Right cardiac atrium (tissue), 5 donors: ENCODE measurements at regions not wholly inside any gene's neighbourhood (a gene's known extent, or its start where the extent isn't known, plus 50 kb on each side); places are given as distances from the start of the nearest gene placed in this dataset.

ENCODE experiments used
- ATAC-seq, 2 donors: fragments of 200-7000 bp; cut with Tn5 transposase; one replicate each; pipeline versions ENCODE4 v1.8.0 to v1.9.1; 2020; ENCODE audit warnings: moderate library complexity in 2 of 2, mild to moderate bottlenecking in 1 of 2
- DNase-seq, 3 donors: peaks; one replicate each; pipeline ENCODE4 v3.0.0-alpha.2; 2020
- H3K27ac ChIP-seq: one replicate; pipeline ENCODE4 v1.5.1; 2013; ENCODE audit warnings: mild to moderate bottlenecking, low read length, control low read depth, moderate library complexity
- H3K27me3 ChIP-seq: one replicate; pipeline ENCODE4 v1.6.1; 2013; ENCODE audit not compliant: control insufficient read depth, insufficient read depth
- H3K4me1 ChIP-seq: one replicate; pipeline ENCODE4 v1.6.1; 2013; ENCODE audit warnings: low read length; ENCODE audit not compliant: control insufficient read depth, insufficient read depth
- H3K4me3 ChIP-seq: one replicate; pipeline ENCODE4 v1.5.1; 2013; ENCODE audit warnings: low read length, control low read depth
- H3K9me3 ChIP-seq: one replicate; pipeline ENCODE4 v1.6.1; 2013; ENCODE audit warnings: low read length; ENCODE audit not compliant: control insufficient read depth
- WGBS: extraction: QIAGEN DNeasy Blood & Tissue Kit; methylation state at CpG from one replicate; pipeline ENCODE4 v1.1.7; 2013; 5-methylcytosine and 5-hydroxymethylcytosine counted together
- intact Hi-C, 4 donors: fragments of 100-400 bp; cut with DNase I; formaldehyde crosslinking; loops; one replicate each; pipeline versions ENCODE4 v1.11.0 to v1.14.0; 2022 to 2023
- donor health status: healthy with polysubstance abuse.
- donor health status: DM: no; HTN: yes; CAD: no.
- donor health status: DM: no; HTN: no; CAD: no.
- donor health status: DM: no; HTN: yes; CAD: no; lungs with severe emphysema.
- donor health status: DM: yes; HTN: yes; CAD: no.

- peaks cover 1% of the 10 kb centered on the region for H3K4me1 ChIP-seq
- intact Hi-C loops, result no loop called here
- H3K9me3 ChIP-seq, result no peaks in the 10 kb centered on the region
- ATAC-seq, result no peak
- H3K27ac ChIP-seq, result no peak overlapping the region
- H3K4me3 ChIP-seq, result no peak overlapping the region
- WGBS, result 94% methylated on average over 9 of the region's 9 CpGs
- H3K27me3 ChIP-seq, result no peaks in the 10 kb centered on the region
- no peak for DNase-seq
These were observed 287.5 kb downstream of the FBXW7 start for GRCh38 chr4:152248347-152248746.

GRCh38 chr4:152247271-152247975, 288.5 kb downstream of the FBXW7 start:
- H3K4me3 ChIP-seq, result no peak overlapping the region
- peak in 1 of 3 donors; percentile 58 for DNase-seq
- H3K9me3 ChIP-seq, result no peaks in the 10 kb centered on the region
- intact Hi-C loops, result no loop called here
- H3K27me3 ChIP-seq, result no peaks in the 10 kb centered on the region
- 81% methylated on average over 19 of the region's 19 CpGs for WGBS
- ATAC-seq, result no peak
- peaks cover 5% of the 10 kb centered on the region for H3K4me1 ChIP-seq
- H3K27ac ChIP-seq, result no peak overlapping the region

GRCh38 chr4:152246659-152247058, 289.2 kb downstream of the FBXW7 start:
- DNase-seq (no peak), ATAC-seq (no peak)
- H3K4me3 ChIP-seq, result no peak overlapping the region
- H3K27ac ChIP-seq, result no peak overlapping the region
- 87% methylated on average over 13 of the region's 13 CpGs for WGBS
- intact Hi-C loops, result no loop called here
- peaks cover 5% of the 10 kb centered on the region for H3K4me1 ChIP-seq
- H3K27me3 ChIP-seq, result no peaks in the 10 kb centered on the region
- H3K9me3 ChIP-seq, result no peaks in the 10 kb centered on the region

GRCh38 chr4:152245680-152246079, 290.2 kb downstream of the FBXW7 start:
- Histone ChIP-seq H3K4me3 (no peak overlapping the region), H3K9me3 (no peaks in the 10 kb centered on the region), H3K4me1 (peaks cover 5% of the 10 kb centered on the region), H3K27me3 (no peaks in the 10 kb centered on the region), H3K27ac (no peak overlapping the region)
- intact Hi-C loops, result no loop called here
- ATAC-seq (no peak), DNase-seq (no peak)
- WGBS, result 63% methylated on average over 1 of the region's 1 CpG

DNA sequence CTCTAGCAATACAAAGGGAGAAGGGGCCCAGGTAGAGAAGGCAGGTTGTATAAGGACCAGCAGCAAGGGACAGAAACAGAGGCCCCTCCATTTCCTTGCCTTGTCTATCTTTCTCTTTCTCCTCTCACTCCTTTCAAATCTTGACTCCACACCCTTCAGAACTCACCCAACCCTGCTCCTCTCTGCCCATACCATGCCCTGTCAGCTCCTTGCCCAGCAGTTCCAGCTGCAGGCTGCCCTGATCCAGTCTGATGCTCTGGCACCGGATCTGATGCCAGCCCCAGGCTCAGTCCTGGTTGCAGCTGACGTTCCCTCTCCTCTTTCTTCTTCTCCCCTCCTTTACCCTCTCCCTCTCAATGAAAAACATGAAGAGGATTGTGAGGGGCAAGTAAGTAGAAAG, 291.2 kb downstream of the FBXW7 start:
- DNase-seq (no peak), ATAC-seq (no peak)
- H3K9me3 ChIP-seq, result no peaks in the 10 kb centered on the region
- intact Hi-C loops, result no loop called here
- no peak overlapping the region for H3K27ac ChIP-seq
- peaks cover 5% of the 10 kb centered on the region for H3K4me1 ChIP-seq
- no peak overlapping the region for H3K4me3 ChIP-seq
- 96% methylated on average over 2 of the region's 2 CpGs for WGBS
- H3K27me3 ChIP-seq, result no peaks in the 10 kb centered on the region

GRCh38 chr4:152243896-152244595, 291.8 kb downstream of the FBXW7 start:
- DNase-seq (peak; percentile 65 to 71 (median 66)), ATAC-seq (peak; percentile 85 to 97)
- H3K9me3 ChIP-seq, result no peaks in the 10 kb centered on the region
- no peak overlapping the region for H3K4me3 ChIP-seq
- H3K27me3 ChIP-seq, result no peaks in the 10 kb centered on the region
- intact Hi-C loops, result no loop called here
- peak overlapping the region; percentile 76 for H3K27ac ChIP-seq
- WGBS, result 39% methylated on average over 11 of the region's 11 CpGs
- H3K4me1 ChIP-seq, result peaks cover 5% of the 10 kb centered on the region

DNA sequence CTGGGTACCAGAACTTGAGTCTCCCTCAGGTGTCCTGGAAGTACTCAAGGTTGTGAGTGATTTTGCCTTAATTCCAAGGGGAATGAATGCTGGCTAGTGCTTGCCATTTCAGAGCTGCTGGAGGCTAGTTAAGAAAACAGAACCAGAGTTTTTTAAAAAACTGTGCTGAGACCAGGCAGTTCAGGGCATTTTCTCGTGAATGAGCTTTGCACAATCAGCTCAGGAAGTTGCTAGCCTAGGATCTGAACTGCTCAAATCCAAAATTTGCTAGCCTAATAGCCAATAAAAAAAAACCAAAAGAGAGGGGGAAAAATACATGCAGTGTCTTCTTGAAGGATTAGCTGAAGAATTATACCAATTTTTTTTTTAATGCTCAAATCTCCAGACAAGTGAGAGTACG, 292.7 kb downstream of the FBXW7 start:
- H3K27ac ChIP-seq, result no peak overlapping the region
- H3K4me3 ChIP-seq, result no peak overlapping the region
- 64% methylated on average over 2 of the region's 2 CpGs for WGBS
- peaks cover 5% of the 10 kb centered on the region for H3K4me1 ChIP-seq
- ATAC-seq (peak in 1 of 2 donors; percentile 13), DNase-seq (no peak)
- H3K9me3 ChIP-seq, result no peaks in the 10 kb centered on the region
- no peaks in the 10 kb centered on the region for H3K27me3 ChIP-seq
- intact Hi-C loops, result no loop called here

GRCh38 chr4:152240232-152240631, 295.7 kb downstream of the FBXW7 start:
- Histone ChIP-seq H3K27me3 (no peaks in the 10 kb centered on the region), H3K4me3 (no peak overlapping the region), H3K9me3 (no peaks in the 10 kb centered on the region), H3K4me1 (peaks cover 5% of the 10 kb centered on the region), H3K27ac (no peak overlapping the region)
- 65% methylated on average over 1 of the region's 1 CpG for WGBS
- ATAC-seq, result no peak
- DNase-seq, result no peak
- intact Hi-C loops, result no loop called here

DNA sequence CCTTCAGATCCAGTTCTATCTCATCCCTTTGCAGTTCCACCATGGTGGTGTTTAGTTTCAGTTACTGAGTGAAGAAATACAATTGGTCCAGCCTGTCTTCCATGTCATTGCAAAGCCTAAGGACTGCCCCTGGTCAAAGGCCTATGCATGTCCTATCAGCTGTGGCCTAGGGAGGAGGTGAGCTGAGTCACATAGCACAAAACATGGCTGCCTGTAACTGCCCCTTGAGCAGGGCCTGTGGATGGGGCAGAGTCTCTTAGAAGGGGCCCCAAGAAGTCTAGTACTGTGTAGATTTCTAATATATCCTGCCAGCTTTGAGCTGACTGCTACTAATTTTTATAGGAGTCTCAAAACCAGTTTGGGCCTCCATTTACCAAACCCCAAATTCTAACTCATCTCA, 296.7 kb downstream of the FBXW7 start:
- DNase-seq (no peak), ATAC-seq (no peak)
- Histone ChIP-seq H3K4me3 (no peak overlapping the region), H3K27ac (no peak overlapping the region), H3K27me3 (no peaks in the 10 kb centered on the region), H3K4me1 (peaks cover 4% of the 10 kb centered on the region), H3K9me3 (no peaks in the 10 kb centered on the region)
- intact Hi-C loops, result no loop called here

- WGBS, result 81% methylated on average over 3 of the region's 3 CpGs
- no peaks in the 10 kb centered on the region for H3K27me3 ChIP-seq
- no peak overlapping the region for H3K27ac ChIP-seq
- DNase-seq (no peak), ATAC-seq (no peak)
- H3K9me3 ChIP-seq, result no peaks in the 10 kb centered on the region
- intact Hi-C loops, result no loop called here
- H3K4me3 ChIP-seq, result no peak overlapping the region
- no peaks in the 10 kb centered on the region for H3K4me1 ChIP-seq
These were observed 299.3 kb downstream of the FBXW7 start for GRCh38 chr4:152236519-152237056.

- DNase-seq (no peak), ATAC-seq (no peak)
- 94% methylated on average over 3 of the region's 3 CpGs for WGBS
- H3K27ac ChIP-seq, result no peak overlapping the region
- H3K27me3 ChIP-seq, result no peaks in the 10 kb centered on the region
- H3K4me1 ChIP-seq, result no peaks in the 10 kb centered on the region
- intact Hi-C loops, result no loop called here
- no peaks in the 10 kb centered on the region for H3K9me3 ChIP-seq
- H3K4me3 ChIP-seq, result no peak overlapping the region
These were observed 300.2 kb downstream of the FBXW7 start for GRCh38 chr4:152235718-152236117.
